ENCODE measurements at regions not wholly inside any gene's neighbourhood (a gene's known extent, or its start where the extent isn't known, plus 50 kb on each side); places are given as distances from the start of the nearest gene placed in this dataset.
"Not testable (repeated sequence)": the region's sequence is repeated elsewhere in the genome, so short reads cannot be mapped to it uniquely, and the experiment has no call there.

- not testable (repeated sequence) for TF ChIP-seq CTCF (IDR thresholded peaks at IDR 0.05); POLR2A (IDR thresholded peaks at IDR 0.05); POLR2AphosphoS5 (IDR thresholded peaks at IDR 0.05; ENCODE audit: insufficient read depth in 1 of 2, low read depth in 1 of 2)
Measured at GRCh38 chr11:25579554-25579953, 752.4 kb upstream of the ANO3 start.

All from vagina (tissue), 2 donors.